Fibroblast of the aortic adventitia (primary cell): ENCODE measurements at regions not wholly inside any gene's neighbourhood (a gene's known extent, or its start where the extent isn't known, plus 50 kb on each side); places are given as distances from the start of the nearest gene placed in this dataset.

Experiments used
- DNase-seq: peaks from one replicate; pipeline ENCODE4 v3.0.0-alpha.2; 2010; ENCODE audit warnings: low read depth
- H3K4me3 ChIP-seq: 2 replicates; pipeline ENCODE4 v1.5.1; 2011; ENCODE audit warnings: low read depth, mild to moderate bottlenecking, control low read depth, low read length, moderate library complexity
- TF ChIP-seq, protein P1 (sequence below): IDR thresholded peaks from 2 replicates; pipeline ENCODE4 v1.5.1; 2011; ENCODE audit warnings: mild to moderate bottlenecking, low read length, control low read depth, inconsistent platforms; ENCODE audit not compliant: insufficient read depth

DNA sequence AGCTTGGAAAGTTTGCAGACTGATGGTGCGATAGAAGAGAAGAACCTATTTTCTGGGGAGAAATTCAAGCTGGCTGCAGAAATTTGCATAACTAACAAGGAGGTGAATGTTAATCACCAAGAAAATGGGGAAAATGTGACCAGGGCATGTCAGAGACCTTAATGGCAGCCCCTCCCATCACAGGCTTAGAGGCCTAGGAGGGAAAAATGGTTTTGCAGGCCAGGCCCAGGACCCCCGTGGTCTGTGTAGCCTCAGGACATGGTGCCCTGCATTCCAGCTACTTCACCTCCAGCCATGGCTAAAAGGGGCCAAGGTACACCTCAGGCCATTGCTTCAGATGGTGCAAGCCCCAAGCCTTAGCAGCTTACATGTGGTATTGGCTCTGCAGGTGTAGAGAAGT, 207.1 kb upstream of the CXorf66 start:
- TF ChIP-seq, protein P1, sequence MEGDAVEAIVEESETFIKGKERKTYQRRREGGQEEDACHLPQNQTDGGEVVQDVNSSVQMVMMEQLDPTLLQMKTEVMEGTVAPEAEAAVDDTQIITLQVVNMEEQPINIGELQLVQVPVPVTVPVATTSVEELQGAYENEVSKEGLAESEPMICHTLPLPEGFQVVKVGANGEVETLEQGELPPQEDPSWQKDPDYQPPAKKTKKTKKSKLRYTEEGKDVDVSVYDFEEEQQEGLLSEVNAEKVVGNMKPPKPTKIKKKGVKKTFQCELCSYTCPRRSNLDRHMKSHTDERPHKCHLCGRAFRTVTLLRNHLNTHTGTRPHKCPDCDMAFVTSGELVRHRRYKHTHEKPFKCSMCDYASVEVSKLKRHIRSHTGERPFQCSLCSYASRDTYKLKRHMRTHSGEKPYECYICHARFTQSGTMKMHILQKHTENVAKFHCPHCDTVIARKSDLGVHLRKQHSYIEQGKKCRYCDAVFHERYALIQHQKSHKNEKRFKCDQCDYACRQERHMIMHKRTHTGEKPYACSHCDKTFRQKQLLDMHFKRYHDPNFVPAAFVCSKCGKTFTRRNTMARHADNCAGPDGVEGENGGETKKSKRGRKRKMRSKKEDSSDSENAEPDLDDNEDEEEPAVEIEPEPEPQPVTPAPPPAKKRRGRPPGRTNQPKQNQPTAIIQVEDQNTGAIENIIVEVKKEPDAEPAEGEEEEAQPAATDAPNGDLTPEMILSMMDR, result no peak
- no peak for DNase-seq

DNA sequence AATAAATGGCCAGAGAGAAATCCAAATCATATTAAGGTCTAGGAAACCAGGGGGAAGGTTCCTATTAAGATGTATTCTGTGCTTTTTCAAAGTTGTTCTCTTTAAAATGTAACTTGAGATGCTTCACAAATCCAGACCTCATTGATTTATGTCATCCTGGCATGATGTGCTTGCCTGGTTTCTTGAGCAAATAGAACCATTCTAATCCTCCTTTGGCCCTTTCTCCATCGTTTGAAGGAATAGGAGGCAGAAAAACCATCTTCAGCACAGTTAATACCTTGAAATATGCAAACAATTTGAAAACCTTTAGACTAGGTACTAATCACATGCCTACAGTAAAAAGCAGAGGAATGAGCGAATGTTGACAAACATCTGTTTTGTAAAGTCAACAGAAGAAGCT, 202.2 kb upstream of the CXorf66 start:
- TF ChIP-seq, protein P1, result no peak
- H3K4me3 ChIP-seq, result no peak overlapping the region
- DNase-seq, result no peak

More for the DNA sequence above, 207.1 kb upstream of the CXorf66 start:
- H3K4me3 ChIP-seq, result no peak overlapping the region

DNA sequence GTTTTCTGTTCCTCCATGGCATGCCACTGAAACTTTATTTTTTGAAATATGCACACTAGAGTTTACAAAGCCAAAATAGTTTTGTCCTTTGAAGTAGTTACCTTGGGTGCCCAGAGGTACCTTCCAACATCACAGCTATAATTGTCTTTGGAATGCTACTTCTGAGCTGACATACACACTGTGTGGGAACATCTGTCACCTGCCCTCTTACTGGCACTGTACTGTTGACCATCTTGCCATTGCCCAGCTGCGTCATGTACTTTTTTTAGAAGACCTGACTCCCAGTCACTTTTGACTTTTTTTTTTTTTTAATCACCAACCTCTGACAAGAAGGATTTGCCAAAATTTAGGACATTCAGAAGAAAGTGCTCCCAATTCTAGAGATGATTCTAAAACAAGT, 200.5 kb upstream of the CXorf66 start:
- TF ChIP-seq, protein P1, result no peak
- no peak overlapping the region for H3K4me3 ChIP-seq
- no peak for DNase-seq

DNA sequence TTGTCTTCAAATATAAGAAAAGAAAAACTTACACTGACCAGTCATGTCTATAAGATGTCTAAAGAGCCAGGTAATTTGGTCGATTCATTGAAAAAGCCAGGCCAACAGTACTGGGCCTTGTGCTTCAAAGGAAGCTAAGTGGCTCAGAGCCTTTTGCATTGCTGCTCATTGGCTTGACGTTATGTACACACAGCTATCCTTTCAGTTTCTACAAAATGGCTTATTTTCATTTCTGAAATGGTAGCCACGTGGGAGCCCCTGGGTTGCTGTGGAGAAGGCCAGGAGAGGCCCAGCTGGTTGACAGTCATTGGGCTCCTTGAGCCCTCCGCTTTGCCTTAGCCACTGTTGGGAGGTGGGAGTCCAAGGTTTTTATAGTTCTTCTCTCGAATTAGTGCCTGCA, 199.1 kb upstream of the CXorf66 start:
- no peak for DNase-seq
- H3K4me3 ChIP-seq, result no peak overlapping the region
- TF ChIP-seq, protein P1, result no peak

DNA sequence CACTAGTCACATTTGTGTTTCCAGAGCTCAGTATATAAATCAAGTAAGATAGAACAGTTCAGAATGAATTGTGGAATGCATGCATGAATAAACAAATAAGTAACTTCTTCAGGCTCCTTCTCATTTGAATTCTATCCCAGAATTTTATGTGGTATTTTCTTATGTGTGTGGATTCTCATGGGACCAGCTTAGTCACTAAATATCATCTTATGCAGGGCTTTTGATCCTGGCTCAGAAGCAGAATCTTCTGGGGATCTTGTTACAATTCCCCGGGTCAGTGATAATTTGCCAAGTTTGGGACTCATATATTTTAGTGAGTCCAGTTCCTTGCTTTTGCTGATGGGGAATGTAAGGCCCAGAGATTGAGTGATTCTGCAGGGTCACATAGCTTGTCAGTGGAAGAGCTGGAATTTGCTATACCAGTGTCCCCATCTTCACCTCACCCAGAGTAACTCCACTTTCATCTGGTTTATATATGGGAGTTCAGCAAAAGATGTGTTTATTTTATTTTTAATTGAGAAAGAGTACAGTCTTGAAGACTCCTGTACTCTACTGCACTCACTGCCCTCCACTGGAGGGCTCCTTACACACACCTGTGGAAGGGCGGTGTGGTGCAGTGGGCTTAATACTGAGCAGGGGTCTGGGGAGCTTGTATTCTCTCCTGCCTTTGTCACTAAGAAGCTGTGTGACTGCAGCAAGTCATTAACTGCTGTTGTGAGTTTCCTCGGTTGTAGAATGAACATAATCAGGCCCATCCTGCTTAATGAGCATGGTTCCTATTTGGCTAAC, 198.2 kb upstream of the CXorf66 start:
- no peak overlapping the region for H3K4me3 ChIP-seq
- peak; percentile 86 for DNase-seq
- TF ChIP-seq, protein P1, result no peak

DNA sequence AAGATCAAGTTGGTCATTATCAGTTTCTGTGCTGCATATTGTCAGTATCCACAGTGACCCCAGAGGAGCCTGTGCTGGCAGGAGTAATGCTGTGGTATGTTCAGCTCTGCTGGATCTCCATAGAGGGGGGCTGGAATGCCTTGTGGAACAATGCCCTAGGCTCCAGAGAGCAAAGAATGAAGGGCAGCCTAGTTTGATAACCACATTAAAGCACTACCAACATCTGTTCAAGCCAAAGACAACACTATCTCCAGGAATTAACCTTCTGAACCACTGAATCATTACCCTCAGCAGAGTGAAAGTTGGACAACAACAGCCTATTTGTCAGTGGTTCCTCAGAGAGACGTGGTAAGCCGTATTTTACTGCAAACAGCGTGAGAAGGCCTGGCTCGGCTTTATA, 192.3 kb upstream of the CXorf66 start:
- peak; percentile 93 for DNase-seq
- TF ChIP-seq, protein P1, result no peak
- no peak overlapping the region for H3K4me3 ChIP-seq

DNA sequence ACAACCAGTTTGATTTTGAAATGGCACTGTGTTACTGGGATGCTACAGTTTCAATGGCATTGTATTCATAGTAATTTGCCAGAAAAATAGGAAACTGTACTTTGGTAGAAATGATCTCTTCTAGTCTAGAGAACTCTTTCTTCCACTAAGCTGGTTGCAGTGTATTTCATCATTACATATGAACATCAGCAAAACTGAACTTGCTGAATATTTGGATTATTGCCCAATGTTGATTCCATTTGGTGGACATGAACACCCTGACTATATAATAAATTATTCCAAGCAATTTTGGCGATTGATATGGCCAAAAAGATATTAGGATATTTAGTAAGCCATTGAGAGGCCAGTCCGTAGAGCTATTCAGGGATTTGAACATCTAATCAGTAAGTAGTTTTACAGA, 191.8 kb upstream of the CXorf66 start:
- H3K4me3 ChIP-seq, result no peak overlapping the region
- DNase-seq, result peak; percentile 75
- TF ChIP-seq, protein P1, result no peak
